ENCODE measurements at regions not wholly inside any gene's neighbourhood (a gene's known extent, or its start where the extent isn't known, plus 50 kb on each side); places are given as distances from the start of the nearest gene placed in this dataset.

- no peak for TF ChIP-seq CTCF (IDR thresholded peaks at IDR 0.05)
- TF ChIP-seq NR1H2 (CRISPR knock-in tag; IDR thresholded peaks at IDR 0.05): no peak
- TF ChIP-seq GTF2I (CRISPR knock-in tag; conservative IDR thresholded peaks at IDR 0.05): no peak
- no peak for TF ChIP-seq FOXP4 (CRISPR knock-in tag; IDR thresholded peaks at IDR 0.05)
- no peak for TF ChIP-seq HMGXB4 (CRISPR knock-in tag; IDR thresholded peaks at IDR 0.05)
- TF ChIP-seq FOXJ3 (CRISPR knock-in tag; IDR thresholded peaks at IDR 0.05; ENCODE audit: borderline replicate concordance): no peak
- no peak for TF ChIP-seq ESRRA (CRISPR knock-in tag; IDR thresholded peaks at IDR 0.05; ENCODE audit: borderline replicate concordance)
- TF ChIP-seq SP1 (CRISPR knock-in tag; conservative IDR thresholded peaks at IDR 0.05): no peak
- no peak for TF ChIP-seq ELF4 (CRISPR knock-in tag; IDR thresholded peaks at IDR 0.05; ENCODE audit: low read depth)
- no peak for TF ChIP-seq RELA (CRISPR knock-in tag; IDR thresholded peaks at IDR 0.05; ENCODE audit: borderline replicate concordance)
Measured at GRCh38 chr2:118312969-118313756, 224.9 kb downstream of the INSIG2 start.

Measured in WTC11 (cell line).